ENCODE measurements at regions not wholly inside any gene's neighbourhood (a gene's known extent, or its start where the extent isn't known, plus 50 kb on each side); places are given as distances from the start of the nearest gene placed in this dataset.
"Not testable (repeated sequence)": the region's sequence is repeated elsewhere in the genome, so short reads cannot be mapped to it uniquely, and the experiment has no call there.

GRCh38 chrX:28520786-28521185 lies 66.5 kb upstream of the IL1RAPL1 start:
- H3K27me3 ChIP-seq (ENCODE audit: control insufficient read depth, extremely low read depth, insufficient read depth, low read length), result no peaks in the 10 kb centered on the region
- no peaks in the 10 kb centered on the region for H3K9me1 ChIP-seq (ENCODE audit: control insufficient read depth, extremely low read depth, insufficient read depth, low read length)
- TF ChIP-seq EZH2 (IDR thresholded peaks at IDR 0.05; ENCODE audit: low read length) (no peak), CTCF (optimal IDR thresholded peaks at IDR 0.05 in 1 of 3, IDR thresholded peaks at IDR 0.05 in 1 of 3, conservative IDR thresholded peaks at IDR 0.05 in 1 of 3; ENCODE audit: extremely low read depth in 1 of 3, insufficient read depth in 2 of 3, low read length in 3 of 3) (no peak)
- no peak overlapping the region for H3K4me3 ChIP-seq (ENCODE audit: control insufficient read depth in 2 of 3, extremely low read depth in 1 of 3, insufficient read depth in 2 of 3, low read depth in 1 of 3, low read length in 3 of 3)
- H3K79me2 ChIP-seq (ENCODE audit: control insufficient read depth, insufficient read depth, low read length), result no peaks in the 10 kb centered on the region
- H4K20me1 ChIP-seq (ENCODE audit: control insufficient read depth, extremely low read depth, insufficient read depth, low read length), result no peaks in the 10 kb centered on the region
- no peak overlapping the region for H2AFZ ChIP-seq (ENCODE audit: control insufficient read depth, low read length)
- no peak overlapping the region for H3K9ac ChIP-seq (ENCODE audit: control insufficient read depth, extremely low read depth, insufficient read depth, low read length)
- DNase-seq (ENCODE audit: low read depth, low spot score), result no peak
- no peaks in the 10 kb centered on the region for H3K4me1 ChIP-seq (ENCODE audit: control insufficient read depth, extremely low read depth, insufficient read depth, low read length)
- no peaks in the 10 kb centered on the region for H3K36me3 ChIP-seq (ENCODE audit: control insufficient read depth in 2 of 2, extremely low read depth in 1 of 2, insufficient read depth in 2 of 2, low read length in 2 of 2)
- H3K4me2 ChIP-seq (ENCODE audit: control insufficient read depth, extremely low read depth, insufficient read depth, low read depth, low read length), result no peak overlapping the region
- no peak overlapping the region for H3K27ac ChIP-seq (ENCODE audit: control insufficient read depth, insufficient read depth, low read length)
- dilution Hi-C loops (cut with MboI; ENCODE audit: extremely low pct_ligation_motif_present, low sequenced_read_pairs), result no loop called here
- no peaks in the 10 kb centered on the region for H3K9me3 ChIP-seq (ENCODE audit: control insufficient read depth, low read depth, low read length)
- FAIRE-seq, result no peak

GRCh38 chrX:28528354-28528753 lies 58.9 kb upstream of the IL1RAPL1 start:
- H3K27me3 ChIP-seq (ENCODE audit: control insufficient read depth, extremely low read depth, insufficient read depth, low read length); H3K27ac ChIP-seq (ENCODE audit: control insufficient read depth, insufficient read depth, low read length); H3K9me3 ChIP-seq (ENCODE audit: control insufficient read depth, low read depth, low read length); dilution Hi-C loops (cut with MboI; ENCODE audit: extremely low pct_ligation_motif_present, low sequenced_read_pairs); DNase-seq (ENCODE audit: low read depth, low spot score); H3K79me2 ChIP-seq (ENCODE audit: control insufficient read depth, insufficient read depth, low read length); H3K4me3 ChIP-seq (ENCODE audit: control insufficient read depth in 2 of 3, extremely low read depth in 1 of 3, insufficient read depth in 2 of 3, low read depth in 1 of 3, low read length in 3 of 3); H3K4me2 ChIP-seq (ENCODE audit: control insufficient read depth, extremely low read depth, insufficient read depth, low read depth, low read length); H3K36me3 ChIP-seq (ENCODE audit: control insufficient read depth in 2 of 2, extremely low read depth in 1 of 2, insufficient read depth in 2 of 2, low read length in 2 of 2); FAIRE-seq; H3K9ac ChIP-seq (ENCODE audit: control insufficient read depth, extremely low read depth, insufficient read depth, low read length); H4K20me1 ChIP-seq (ENCODE audit: control insufficient read depth, extremely low read depth, insufficient read depth, low read length); H2AFZ ChIP-seq (ENCODE audit: control insufficient read depth, low read length); H3K4me1 ChIP-seq (ENCODE audit: control insufficient read depth, extremely low read depth, insufficient read depth, low read length); H3K9me1 ChIP-seq (ENCODE audit: control insufficient read depth, extremely low read depth, insufficient read depth, low read length): not testable (repeated sequence)

Small RNA genes in the stretch of these regions (small RNA-seq; reads per million reads assigned to genes)
- 0 reads per million in 3 experiments for gene MIR6134 (ENCODE audit: insufficient read length in 3 of 3, low read depth in 3 of 3, low replicate concordance in 1 of 3)
